K562 (cell line): ENCODE measurements at regions not wholly inside any gene's neighbourhood (a gene's known extent, or its start where the extent isn't known, plus 50 kb on each side); places are given as distances from the start of the nearest gene placed in this dataset.

Experiments
- ATAC-seq: fragments of 200-7000 bp; cut with Tn5 transposase; 3 replicates; pipeline ENCODE4 v1.9.1; 2020; ENCODE audit warnings: moderate library complexity
- BruUV-seq: library from RNA; stranded (reverse); fragments of 400-500 nt; replicated peaks from 2 replicates; lab custom pipeline; 2021; lab: Mats Ljungman, UMichigan
- CTCF ChIA-PET: fragments of 300-600 bp; formaldehyde crosslinking; extraction: SDS; loops from one replicate; lab custom pipeline; 2021; ENCODE audit warnings: low intra/inter-chr PET ratio; lab: Yijun Ruan, JAX
- POLR2A ChIA-PET: fragments of 300-600, 350-650 bp; sonication (Branson Sonifier 250); formaldehyde crosslinking; extraction: SDS; loops from one replicate; lab custom pipeline; 2021; ENCODE audit warnings: antibody characterized with exemption, inconsistent platforms; lab: Yijun Ruan, JAX
- DNase-seq, 4 experiments: peaks; one replicate each; pipeline versions ENCODE4 v3.0.0 to v3.0.0-alpha.2; 2011 to 2018; ENCODE audit warnings: low spot score in 3 of 4, mixed read lengths in 3 of 4; ENCODE audit errors: extremely low read depth in 1 of 4
- FAIRE-seq: peaks from 2 replicates; lab custom pipeline; 2011; peaks lifted over from hg19 to GRCh38; lab: Jason Lieb, UNC
- H2AFZ ChIP-seq: 2 replicates; pipeline ENCODE4 v1.6.0; 2011; ENCODE audit warnings: low read depth, low read length, control low read depth, inconsistent platforms
- H3K27ac ChIP-seq: fragments of 200-600 bp; 3 replicates; pipeline ENCODE4 v1.8.0; 2011; ENCODE audit warnings: low read depth, mild to moderate bottlenecking, control low read depth, inconsistent platforms, low read length, moderate library complexity, mixed read lengths; ENCODE audit errors: extremely low read depth
- H3K27me3 ChIP-seq, 2 experiments: fragments of 300-600 bp in 1 of 2; 2 replicates in 1 of 2; 3 replicates in 1 of 2; pipeline versions ENCODE4 v1.6.0 to v1.8.0; 2011; ENCODE audit warnings: inconsistent platforms in 2 of 2, low read length in 2 of 2, mild to moderate bottlenecking in 1 of 2, mixed read lengths in 1 of 2, moderate library complexity in 1 of 2; ENCODE audit not compliant: control insufficient read depth in 2 of 2, insufficient read depth in 2 of 2
- H3K36me3 ChIP-seq: fragments of 300-600 bp; 3 replicates; pipeline ENCODE4 v1.8.0; 2011; ENCODE audit warnings: mild to moderate bottlenecking, low read length, inconsistent platforms; ENCODE audit not compliant: control insufficient read depth, insufficient read depth
- H3K4me1 ChIP-seq, 2 experiments: fragments of 200-600 bp in 1 of 2; replicated peaks in 1 of 2; 2 replicates in 1 of 2; 3 replicates in 1 of 2; pipeline versions ENCODE4 v1.5.1 to v1.8.0; 2011; ENCODE audit warnings: inconsistent platforms in 2 of 2, low read length in 2 of 2, mild to moderate bottlenecking in 1 of 2, mixed read lengths in 1 of 2, moderate library complexity in 1 of 2; ENCODE audit not compliant: control insufficient read depth in 2 of 2, insufficient read depth in 2 of 2
- H3K4me2 ChIP-seq: 2 replicates; pipeline ENCODE4 v1.6.1; 2011; ENCODE audit warnings: low read length, control low read depth, inconsistent platforms, mixed read lengths; ENCODE audit not compliant: insufficient read depth
- H3K4me3 ChIP-seq: fragments of 200-600 bp; sonication (generic), shearing (Covaris generic); 2 replicates; pipeline ENCODE4 v1.5.1; 2016; ENCODE audit warnings: control low read depth, inconsistent platforms
- H3K79me2 ChIP-seq: fragments of 200-600 bp; 3 replicates; pipeline ENCODE4 v1.8.0; 2011; ENCODE audit warnings: low read length, inconsistent platforms; ENCODE audit not compliant: control insufficient read depth, insufficient read depth
- H3K9ac ChIP-seq, 2 experiments: 2 replicates each; pipeline versions ENCODE4 v1.6.0 to v1.6.1; 2011; ENCODE audit warnings: low read depth in 2 of 2, low read length in 2 of 2, control low read depth in 1 of 2, inconsistent platforms in 1 of 2, mild to moderate bottlenecking in 1 of 2, mixed read lengths in 1 of 2; ENCODE audit not compliant: insufficient read depth in 1 of 2
- H3K9me1 ChIP-seq: one replicate; pipeline ENCODE4 v1.6.0; 2011; ENCODE audit warnings: inconsistent platforms, mild to moderate bottlenecking, low read length, moderate library complexity; ENCODE audit not compliant: control insufficient read depth, insufficient read depth
- H3K9me3 ChIP-seq: replicated peaks from 2 replicates; pipeline ENCODE4 v1.5.1; 2011; ENCODE audit warnings: low read depth, low read length, inconsistent platforms; ENCODE audit not compliant: control insufficient read depth, insufficient read depth
- H4K20me1 ChIP-seq: replicated peaks from 2 replicates; pipeline ENCODE4 v1.6.1; 2011; ENCODE audit warnings: low read length, inconsistent platforms, mixed read lengths; ENCODE audit not compliant: control insufficient read depth, insufficient read depth
- CREB5 ChIP-seq: fragments of 250-450 bp; sonication (Bioruptor Pico); IDR thresholded peaks from 2 replicates; pipeline ENCODE4 v1.5.0; 2020; ENCODE audit warnings: mild to moderate bottlenecking
- CSDE1 ChIP-seq, 2 experiments: fragments of 450-650 bp; IDR thresholded peaks; 2 replicates each; pipeline ENCODE4 v1.6.1; 2016; ENCODE audit warnings: mild to moderate bottlenecking in 1 of 2
- HNRNPUL1 ChIP-seq: fragments of 200-400 bp; formaldehyde crosslinking; IDR thresholded peaks from 2 replicates; pipeline ENCODE4 v1.6.1; 2017; ENCODE audit warnings: low read length
- MLLT1 ChIP-seq, 2 experiments: fragments of 450-650 bp; IDR thresholded peaks; 2 replicates each; pipeline ENCODE4 v1.6.1; 2016
- PHB ChIP-seq: fragments of 250-450 bp; sonication (Bioruptor Pico); IDR thresholded peaks from 2 replicates; pipeline ENCODE4 v1.5.0; 2021
- PKNOX1 ChIP-seq: fragments of 450-650 bp; IDR thresholded peaks from 2 replicates; pipeline ENCODE4 v1.6.1; 2016
- POLR2H ChIP-seq: IDR thresholded peaks from 2 replicates; pipeline ENCODE4 v1.6.1; 2016; ENCODE audit warnings: missing genetic modification characterization, low read depth, mild to moderate bottlenecking, control low read depth, missing compliant biosample characterization, moderate library complexity
- SMARCC2 ChIP-seq: fragments of 450-650 bp; IDR thresholded peaks from 2 replicates; pipeline ENCODE4 v1.6.1; 2017; ENCODE audit warnings: antibody characterized with exemption, moderate library complexity, mild to moderate bottlenecking, low read depth
- ZBTB8A ChIP-seq: fragments of 450-650 bp; IDR thresholded peaks from 2 replicates; pipeline ENCODE4 v1.6.1; 2018; ENCODE audit warnings: mild to moderate bottlenecking, moderate library complexity; ENCODE audit not compliant: partially characterized antibody
- ZNF408 ChIP-seq: fragments of 250-450 bp; sonication (Bioruptor Pico); IDR thresholded peaks from 2 replicates; pipeline ENCODE4 v1.4.0; 2020; ENCODE audit warnings: low read depth, mild to moderate bottlenecking, moderate library complexity
- ZNF717 ChIP-seq: fragments of 250-450 bp; sonication (Bioruptor Pico); IDR thresholded peaks from 2 replicates; pipeline ENCODE4 v1.5.0; 2021
- WGBS: fragments of 100-300 bp; shearing (Covaris generic); methylation state at CpG from one replicate; pipeline ENCODE4 v1.1.6; 2016; ENCODE audit warnings: low coverage, mixed read lengths; ENCODE audit not compliant: insufficient coverage; ENCODE audit errors: missing lambda C conversion rate; 5-methylcytosine and 5-hydroxymethylcytosine counted together
- in situ Hi-C: fragments of 300-500 bp; cut with MboI; formaldehyde crosslinking; loops from 4 replicates; pipeline ENCODE4 v1.15.0; 2018; ENCODE audit warnings: inconsistent platforms, mixed read lengths
- intact Hi-C: fragments of 100-400 bp; cut with micrococcal nuclease; formaldehyde crosslinking; loops from 2 replicates; pipeline ENCODE4 v1.14.2; 2022

- CTCF ChIA-PET = no interaction called here
- ATAC-seq (no peak), DNase-seq (no peak), FAIRE-seq (no peak)
- no peak overlapping the region for H3K27ac ChIP-seq
- no peaks in the 10 kb centered on the region for H3K27me3 ChIP-seq
- no peak overlapping the region for H2AFZ ChIP-seq
- no peak overlapping the region for H3K4me3 ChIP-seq
- 0% methylated on average over 1 of the region's 1 CpG for WGBS
- no peaks in the 10 kb centered on the region for H3K4me1 ChIP-seq
- H3K36me3 ChIP-seq = no peaks in the 10 kb centered on the region
- H3K9me1 ChIP-seq = no peaks in the 10 kb centered on the region
- no peak overlapping the region for H3K4me2 ChIP-seq
- H3K9ac ChIP-seq = no peak overlapping the region
- in situ Hi-C loops (no loop called here), intact Hi-C loops (no loop called here)
- POLR2A ChIA-PET = no interaction called here
- no peaks in the 10 kb centered on the region for H4K20me1 ChIP-seq
- BruUV-seq = no TSS peak
- H3K9me3 ChIP-seq = no peaks in the 10 kb centered on the region
- H3K79me2 ChIP-seq = no peaks in the 10 kb centered on the region
- TF ChIP-seq ZBTB8A = no peak
- no peak for TF ChIP-seq ZNF408 (CRISPR knock-in tag)
- TF ChIP-seq CREB5 (CRISPR knock-in tag) = no peak
Observed at GRCh38 chr16:65306300-65306699, 184.4 kb upstream of the CDH11 start.

GRCh38 chr16:65305266-65305959 lies 183.6 kb upstream of the CDH11 start:
- Histone ChIP-seq H3K9ac (no peak overlapping the region), H4K20me1 (no peaks in the 10 kb centered on the region), H3K27ac (no peak overlapping the region), H3K9me3 (no peaks in the 10 kb centered on the region), H2AFZ (no peak overlapping the region), H3K36me3 (no peaks in the 10 kb centered on the region), H3K9me1 (no peaks in the 10 kb centered on the region), H3K4me1 (no peaks in the 10 kb centered on the region), H3K4me3 (no peak overlapping the region), H3K4me2 (no peak overlapping the region), H3K79me2 (no peaks in the 10 kb centered on the region), H3K27me3 (no peaks in the 10 kb centered on the region)
- DNase-seq = no peak
- ATAC-seq = no peak
- CTCF ChIA-PET = no interaction called here
- no peak for FAIRE-seq
- no TSS peak for BruUV-seq
- intact Hi-C loops = no loop called here
- WGBS = 2% methylated on average over 5 of the region's 5 CpGs
- POLR2A ChIA-PET = no interaction called here
- in situ Hi-C loops = no loop called here
- no peak for TF ChIP-seq CSDE1 (IDR thresholded peaks at IDR 0.05)
- TF ChIP-seq PKNOX1 = no peak
- TF ChIP-seq HNRNPUL1 = no peak
- no peak for TF ChIP-seq SMARCC2
- no peak for TF ChIP-seq PHB (CRISPR knock-in tag)
- no peak for TF ChIP-seq MLLT1 (IDR thresholded peaks at IDR 0.05)
- TF ChIP-seq ZNF717 (CRISPR knock-in tag) = no peak
- no peak for TF ChIP-seq POLR2H (tag)
